ENCODE measurements at regions not wholly inside any gene's neighbourhood (a gene's known extent, or its start where the extent isn't known, plus 50 kb on each side); places are given as distances from the start of the nearest gene placed in this dataset.
A peak's percentile ranks its signal among the peaks of the same experiment; 100 is the strongest.

GRCh38 chr15:70262171-70262570 is 164.5 kb upstream of the TLE3 start:
- 57% methylated on average over 2 of the region's 2 CpGs for WGBS (ENCODE audit: insufficient coverage, insufficient replicate concordance, low lambda C conversion rate, missing lambda C conversion rate)
- CTCF ChIA-PET, result interaction anchor here (0.9 kb wide), 1 partner anchor 14 kb away, joined by 3 read pairs; no protein-coding TSS in a partner anchor
- no peaks in the 10 kb centered on the region for H3K36me3 ChIP-seq (ENCODE audit: control insufficient read depth in 2 of 2, insufficient read depth in 2 of 2, low read length in 1 of 2)
- FAIRE-seq (no peak), DNase-seq (ENCODE audit: low read depth, low spot score) (no peak), ATAC-seq (no peak)
- POLR2A ChIA-PET, result interaction anchor here (0.6 to 1.1 kb wide), 2 partner anchors 9 to 14 kb away, joined by 3 read pairs; no protein-coding TSS in a partner anchor
- no peaks in the 10 kb centered on the region for H4K20me1 ChIP-seq (ENCODE audit: control insufficient read depth, insufficient read depth)
- H3K79me2 ChIP-seq (ENCODE audit: control insufficient read depth, insufficient read depth, low read length), result no peaks in the 10 kb centered on the region
- SMC1A ChIA-PET (ENCODE audit: uncharacterized antibody, unreplicated experiment), result interaction anchor here (0.7 to 2.2 kb wide), 3 partner anchors 10 to 242 kb away, joined by 3 to 8 read pairs (median 3); no protein-coding TSS in a partner anchor
- H3K27ac ChIP-seq (ENCODE audit: control insufficient read depth, insufficient read depth), result no peak overlapping the region
- intact Hi-C loops (cut with micrococcal nuclease; ENCODE audit: unreplicated experiment), result no loop called here
- no peak overlapping the region for H3K4me2 ChIP-seq (ENCODE audit: control insufficient read depth, insufficient read depth)
- no peaks in the 10 kb centered on the region; the same call in 2 of the 3 replicates for H3K9me3 ChIP-seq (replicated peaks; ENCODE audit: control insufficient read depth, insufficient read depth, low read length)
- RAD21 ChIA-PET (ENCODE audit: unreplicated experiment), result interaction anchor here (0.6 kb wide), 1 partner anchor 446 kb away, joined by 5 read pairs; no protein-coding TSS in a partner anchor
- in situ Hi-C loops (cut with MboI), result no loop called here
- H3K9ac ChIP-seq (ENCODE audit: control insufficient read depth, insufficient read depth, low read length), result no peak overlapping the region
- peak in 1 of 2 experiments; percentile 23; a peak in 1 of 3 replicates for TF ChIP-seq EGR1 (IDR thresholded peaks at IDR 0.05; ENCODE audit: borderline replicate concordance in 1 of 2, low read depth in 2 of 2, low read length in 2 of 2)
- TF ChIP-seq TAF1 (IDR thresholded peaks at IDR 0.05; ENCODE audit: borderline replicate concordance, low read depth, low read length), result no peak
- no peak overlapping the region for H3K4me3 ChIP-seq
- BruUV-seq (replicated peaks), result no TSS peak
- no peaks in the 10 kb centered on the region for H3K27me3 ChIP-seq (replicated peaks in 1 of 2; ENCODE audit: control insufficient read depth in 2 of 2, insufficient read depth in 2 of 2, low read length in 1 of 2)
- H2AFZ ChIP-seq (ENCODE audit: control insufficient read depth, low read depth, low read length), result no peak overlapping the region
- peaks cover 66% of the 10 kb centered on the region for H3K4me1 ChIP-seq (ENCODE audit: control insufficient read depth, insufficient read depth, low read length)

GRCh38 chr15:70261083-70261482 is 163.4 kb upstream of the TLE3 start:
- in situ Hi-C loops (cut with MboI) (no loop called here), intact Hi-C loops (cut with micrococcal nuclease; ENCODE audit: unreplicated experiment) (no loop called here)
- Histone ChIP-seq H3K27ac (ENCODE audit: control insufficient read depth, insufficient read depth) (no peak overlapping the region), H3K4me2 (ENCODE audit: control insufficient read depth, insufficient read depth) (no peak overlapping the region), H3K36me3 (ENCODE audit: control insufficient read depth in 2 of 2, insufficient read depth in 2 of 2, low read length in 1 of 2) (no peaks in the 10 kb centered on the region), H3K9me3 (replicated peaks; ENCODE audit: control insufficient read depth, insufficient read depth, low read length) (peaks cover 2% of the 10 kb centered on the region; the same call in 1 of the 3 replicates), H3K9ac (ENCODE audit: control insufficient read depth, insufficient read depth, low read length) (no peak overlapping the region), H3K79me2 (ENCODE audit: control insufficient read depth, insufficient read depth, low read length) (no peaks in the 10 kb centered on the region), H3K4me3 (no peak overlapping the region), H3K27me3 (replicated peaks in 1 of 2; ENCODE audit: control insufficient read depth in 2 of 2, insufficient read depth in 2 of 2, low read length in 1 of 2) (no peaks in the 10 kb centered on the region), H4K20me1 (ENCODE audit: control insufficient read depth, insufficient read depth) (no peaks in the 10 kb centered on the region), H3K4me1 (ENCODE audit: control insufficient read depth, insufficient read depth, low read length) (peaks cover 58% of the 10 kb centered on the region), H2AFZ (ENCODE audit: control insufficient read depth, low read depth, low read length) (no peak overlapping the region)
- WGBS (ENCODE audit: insufficient coverage, insufficient replicate concordance, low lambda C conversion rate, missing lambda C conversion rate), result 63% methylated on average over 4 of the region's 4 CpGs
- ChIA-PET POLR2A (no interaction called here), RAD21 (ENCODE audit: unreplicated experiment) (no interaction called here), SMC1A (ENCODE audit: uncharacterized antibody, unreplicated experiment) (no interaction called here), CTCF (no interaction called here)
- ATAC-seq, result no peak
- no TSS peak for BruUV-seq (replicated peaks)
- no peak for FAIRE-seq
- no peak for DNase-seq (ENCODE audit: low read depth, low spot score)
- TF ChIP-seq, protein P1, sequence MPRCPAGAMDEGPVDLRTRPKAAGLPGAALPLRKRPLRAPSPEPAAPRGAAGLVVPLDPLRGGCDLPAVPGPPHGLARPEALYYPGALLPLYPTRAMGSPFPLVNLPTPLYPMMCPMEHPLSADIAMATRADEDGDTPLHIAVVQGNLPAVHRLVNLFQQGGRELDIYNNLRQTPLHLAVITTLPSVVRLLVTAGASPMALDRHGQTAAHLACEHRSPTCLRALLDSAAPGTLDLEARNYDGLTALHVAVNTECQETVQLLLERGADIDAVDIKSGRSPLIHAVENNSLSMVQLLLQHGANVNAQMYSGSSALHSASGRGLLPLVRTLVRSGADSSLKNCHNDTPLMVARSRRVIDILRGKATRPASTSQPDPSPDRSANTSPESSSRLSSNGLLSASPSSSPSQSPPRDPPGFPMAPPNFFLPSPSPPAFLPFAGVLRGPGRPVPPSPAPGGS (IDR thresholded peaks at IDR 0.05; ENCODE audit: borderline replicate concordance, insufficient read depth, low read depth, low read length, poor library complexity, severe bottlenecking), result no peak
- TF ChIP-seq, protein P2, sequence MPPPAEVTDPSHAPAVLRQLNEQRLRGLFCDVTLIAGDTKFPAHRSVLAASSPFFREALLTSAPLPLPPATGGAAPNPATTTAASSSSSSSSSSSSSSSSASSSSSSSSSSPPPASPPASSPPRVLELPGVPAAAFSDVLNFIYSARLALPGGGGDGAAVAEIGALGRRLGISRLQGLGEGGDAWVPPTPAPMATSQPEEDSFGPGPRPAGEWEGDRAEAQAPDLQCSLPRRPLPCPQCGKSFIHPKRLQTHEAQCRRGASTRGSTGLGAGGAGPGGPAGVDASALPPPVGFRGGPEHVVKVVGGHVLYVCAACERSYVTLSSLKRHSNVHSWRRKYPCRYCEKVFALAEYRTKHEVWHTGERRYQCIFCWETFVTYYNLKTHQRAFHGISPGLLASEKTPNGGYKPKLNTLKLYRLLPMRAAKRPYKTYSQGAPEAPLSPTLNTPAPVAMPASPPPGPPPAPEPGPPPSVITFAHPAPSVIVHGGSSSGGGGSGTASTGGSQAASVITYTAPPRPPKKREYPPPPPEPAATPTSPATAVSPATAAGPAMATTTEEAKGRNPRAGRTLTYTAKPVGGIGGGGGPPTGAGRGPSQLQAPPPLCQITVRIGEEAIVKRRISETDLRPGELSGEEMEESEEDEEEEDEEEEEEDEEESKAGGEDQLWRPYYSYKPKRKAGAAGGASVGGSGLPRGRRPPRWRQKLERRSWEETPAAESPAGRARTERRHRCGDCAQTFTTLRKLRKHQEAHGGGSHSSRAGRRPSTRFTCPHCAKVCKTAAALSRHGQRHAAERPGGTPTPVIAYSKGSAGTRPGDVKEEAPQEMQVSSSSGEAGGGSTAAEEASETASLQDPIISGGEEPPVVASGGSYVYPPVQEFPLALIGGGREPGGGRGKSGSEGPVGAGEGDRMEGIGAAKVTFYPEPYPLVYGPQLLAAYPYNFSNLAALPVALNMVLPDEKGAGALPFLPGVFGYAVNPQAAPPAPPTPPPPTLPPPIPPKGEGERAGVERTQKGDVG (CRISPR knock-in tag; IDR thresholded peaks at IDR 0.05), result no peak
- no peak for TF ChIP-seq CBFB (IDR thresholded peaks at IDR 0.05; ENCODE audit: low read depth)
- no peak for TF ChIP-seq DPF2 (IDR thresholded peaks at IDR 0.05)
- TF ChIP-seq, protein P3, sequence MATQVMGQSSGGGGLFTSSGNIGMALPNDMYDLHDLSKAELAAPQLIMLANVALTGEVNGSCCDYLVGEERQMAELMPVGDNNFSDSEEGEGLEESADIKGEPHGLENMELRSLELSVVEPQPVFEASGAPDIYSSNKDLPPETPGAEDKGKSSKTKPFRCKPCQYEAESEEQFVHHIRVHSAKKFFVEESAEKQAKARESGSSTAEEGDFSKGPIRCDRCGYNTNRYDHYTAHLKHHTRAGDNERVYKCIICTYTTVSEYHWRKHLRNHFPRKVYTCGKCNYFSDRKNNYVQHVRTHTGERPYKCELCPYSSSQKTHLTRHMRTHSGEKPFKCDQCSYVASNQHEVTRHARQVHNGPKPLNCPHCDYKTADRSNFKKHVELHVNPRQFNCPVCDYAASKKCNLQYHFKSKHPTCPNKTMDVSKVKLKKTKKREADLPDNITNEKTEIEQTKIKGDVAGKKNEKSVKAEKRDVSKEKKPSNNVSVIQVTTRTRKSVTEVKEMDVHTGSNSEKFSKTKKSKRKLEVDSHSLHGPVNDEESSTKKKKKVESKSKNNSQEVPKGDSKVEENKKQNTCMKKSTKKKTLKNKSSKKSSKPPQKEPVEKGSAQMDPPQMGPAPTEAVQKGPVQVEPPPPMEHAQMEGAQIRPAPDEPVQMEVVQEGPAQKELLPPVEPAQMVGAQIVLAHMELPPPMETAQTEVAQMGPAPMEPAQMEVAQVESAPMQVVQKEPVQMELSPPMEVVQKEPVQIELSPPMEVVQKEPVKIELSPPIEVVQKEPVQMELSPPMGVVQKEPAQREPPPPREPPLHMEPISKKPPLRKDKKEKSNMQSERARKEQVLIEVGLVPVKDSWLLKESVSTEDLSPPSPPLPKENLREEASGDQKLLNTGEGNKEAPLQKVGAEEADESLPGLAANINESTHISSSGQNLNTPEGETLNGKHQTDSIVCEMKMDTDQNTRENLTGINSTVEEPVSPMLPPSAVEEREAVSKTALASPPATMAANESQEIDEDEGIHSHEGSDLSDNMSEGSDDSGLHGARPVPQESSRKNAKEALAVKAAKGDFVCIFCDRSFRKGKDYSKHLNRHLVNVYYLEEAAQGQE (IDR thresholded peaks at IDR 0.05; ENCODE audit: low read depth, low read length), result no peak
